ENCODE measurements at regions not wholly inside any gene's neighbourhood (a gene's known extent, or its start where the extent isn't known, plus 50 kb on each side); places are given as distances from the start of the nearest gene placed in this dataset.

- Histone ChIP-seq H3K36me3 (replicated peaks; ENCODE audit: low read depth, low read length) (no peaks in the 10 kb centered on the region), H2AFZ (ENCODE audit: low read depth, low read length) (no peak overlapping the region), H3K79me2 (ENCODE audit: low read length) (no peaks in the 10 kb centered on the region), H4K20me1 (ENCODE audit: insufficient read depth, low read length) (no peaks in the 10 kb centered on the region), H3K9me3 (ENCODE audit: insufficient read depth, low read length) (no peaks in the 10 kb centered on the region), H3K4me3 (ENCODE audit: low read length) (no peak overlapping the region), H3K9ac (ENCODE audit: low read length) (no peak overlapping the region), H3K27ac (ENCODE audit: low read length) (no peak overlapping the region), H3K27me3 (ENCODE audit: low read depth, low read length) (no peaks in the 10 kb centered on the region), H3K4me1 (ENCODE audit: low read length) (no peaks in the 10 kb centered on the region), H3K4me2 (ENCODE audit: low read length) (no peak overlapping the region)
- TF ChIP-seq CTCF (IDR thresholded peaks at IDR 0.05; ENCODE audit: low read depth, low read length), result no peak
- no peak for TF ChIP-seq EZH2phosphoT487 (IDR thresholded peaks at IDR 0.05; ENCODE audit: low read depth)
Measured at GRCh38 chr10:65032867-65033769, 1511.9 kb downstream of the REEP3 start.

- Histone ChIP-seq H3K27me3 (ENCODE audit: low read depth, low read length) (no peaks in the 10 kb centered on the region), H3K4me3 (ENCODE audit: low read length) (no peak overlapping the region), H3K4me2 (ENCODE audit: low read length) (no peak overlapping the region), H4K20me1 (ENCODE audit: insufficient read depth, low read length) (no peaks in the 10 kb centered on the region), H3K4me1 (ENCODE audit: low read length) (no peaks in the 10 kb centered on the region), H3K36me3 (replicated peaks; ENCODE audit: low read depth, low read length) (no peaks in the 10 kb centered on the region), H3K9ac (ENCODE audit: low read length) (no peak overlapping the region), H3K79me2 (ENCODE audit: low read length) (no peaks in the 10 kb centered on the region), H3K9me3 (ENCODE audit: insufficient read depth, low read length) (no peaks in the 10 kb centered on the region), H3K27ac (ENCODE audit: low read length) (no peak overlapping the region), H2AFZ (ENCODE audit: low read depth, low read length) (no peak overlapping the region)
- TF ChIP-seq EZH2phosphoT487 (IDR thresholded peaks at IDR 0.05; ENCODE audit: low read depth), result no peak
- no peak for TF ChIP-seq CTCF (IDR thresholded peaks at IDR 0.05; ENCODE audit: low read depth, low read length)
Measured at GRCh38 chr10:65033957-65034356, 1512.8 kb downstream of the REEP3 start.

GRCh38 chr10:65040796-65041195 lies 1519.6 kb downstream of the REEP3 start:
- no peak overlapping the region for H3K9ac ChIP-seq (ENCODE audit: low read length)
- H3K4me3 ChIP-seq (ENCODE audit: low read length), result no peak overlapping the region
- no peaks in the 10 kb centered on the region for H4K20me1 ChIP-seq (ENCODE audit: insufficient read depth, low read length)
- H3K36me3 ChIP-seq (replicated peaks; ENCODE audit: low read depth, low read length), result no peaks in the 10 kb centered on the region
- TF ChIP-seq EZH2phosphoT487 (IDR thresholded peaks at IDR 0.05; ENCODE audit: low read depth) (no peak), CTCF (IDR thresholded peaks at IDR 0.05; ENCODE audit: low read depth, low read length) (no peak)
- no peaks in the 10 kb centered on the region for H3K9me3 ChIP-seq (ENCODE audit: insufficient read depth, low read length)
- no peaks in the 10 kb centered on the region for H3K27me3 ChIP-seq (ENCODE audit: low read depth, low read length)
- no peaks in the 10 kb centered on the region for H3K79me2 ChIP-seq (ENCODE audit: low read length)
- no peaks in the 10 kb centered on the region for H3K4me1 ChIP-seq (ENCODE audit: low read length)
- no peak overlapping the region for H3K4me2 ChIP-seq (ENCODE audit: low read length)
- no peak overlapping the region for H2AFZ ChIP-seq (ENCODE audit: low read depth, low read length)
- H3K27ac ChIP-seq (ENCODE audit: low read length), result no peak overlapping the region

- no peak overlapping the region for H3K4me2 ChIP-seq (ENCODE audit: low read length)
- no peaks in the 10 kb centered on the region for H3K36me3 ChIP-seq (replicated peaks; ENCODE audit: low read depth, low read length)
- no peaks in the 10 kb centered on the region for H3K27me3 ChIP-seq (ENCODE audit: low read depth, low read length)
- no peak overlapping the region for H3K27ac ChIP-seq (ENCODE audit: low read length)
- no peak overlapping the region for H3K9ac ChIP-seq (ENCODE audit: low read length)
- no peak overlapping the region for H3K4me3 ChIP-seq (ENCODE audit: low read length)
- H2AFZ ChIP-seq (ENCODE audit: low read depth, low read length), result no peak overlapping the region
- no peaks in the 10 kb centered on the region for H3K4me1 ChIP-seq (ENCODE audit: low read length)
- TF ChIP-seq EZH2phosphoT487 (IDR thresholded peaks at IDR 0.05; ENCODE audit: low read depth) (no peak), CTCF (IDR thresholded peaks at IDR 0.05; ENCODE audit: low read depth, low read length) (no peak)
- H4K20me1 ChIP-seq (ENCODE audit: insufficient read depth, low read length), result no peaks in the 10 kb centered on the region
- H3K9me3 ChIP-seq (ENCODE audit: insufficient read depth, low read length), result no peaks in the 10 kb centered on the region
- no peaks in the 10 kb centered on the region for H3K79me2 ChIP-seq (ENCODE audit: low read length)
Measured at GRCh38 chr10:65041307-65041706, 1520.1 kb downstream of the REEP3 start.
